Gastrocnemius medialis (tissue), 4 donors: ENCODE measurements at regions not wholly inside any gene's neighbourhood (a gene's known extent, or its start where the extent isn't known, plus 50 kb on each side); places are given as distances from the start of the nearest gene placed in this dataset.

Source experiments
- ATAC-seq, 2 donors: fragments of 150-250 bp; one replicate each; pipeline ENCODE4 v1.9.1; 2016
- DNase-seq, 2 donors: peaks; one replicate each; pipeline ENCODE4 v3.0.0-alpha.2; 2019
- H3K27ac ChIP-seq, 4 donors: fragments of 200-600 bp; sonication (generic); 1 replicate in 1 of 4; 2 replicates in 3 of 4; pipeline ENCODE4 v1.5.1; 2016 to 2018; ENCODE audit warnings: mild to moderate bottlenecking in 2 of 4, moderate library complexity in 1 of 4
- H3K27me3 ChIP-seq, 3 donors: fragments of 200-600 bp; sonication (generic) in 2 of 3; 1 replicate in 1 of 3; 2 replicates in 2 of 3; pipeline versions ENCODE4 v1.5.1 to v1.6.0; 2016 to 2019; ENCODE audit warnings: mild to moderate bottlenecking in 1 of 3, moderate library complexity in 1 of 3
- H3K36me3 ChIP-seq, 2 donors: fragments of 200-600 bp; sonication (generic) in 1 of 2; one replicate each; pipeline ENCODE4 v1.5.1; 2017 to 2018
- H3K4me1 ChIP-seq, 2 donors: fragments of 200-600 bp; sonication (generic) in 1 of 2; one replicate each; pipeline ENCODE4 v1.5.1; 2016 to 2017; ENCODE audit warnings: mild to moderate bottlenecking in 2 of 2
- H3K4me3 ChIP-seq, 4 donors: fragments of 200-600 bp; sonication (generic) in 3 of 4; 1 replicate in 1 of 4; 2 replicates in 3 of 4; pipeline ENCODE4 v1.5.1; 2016 to 2019; ENCODE audit warnings: mild to moderate bottlenecking in 2 of 4
- H3K9me3 ChIP-seq, 3 donors: fragments of 200-600 bp; sonication (generic) in 2 of 3; 1 replicate in 1 of 3; 2 replicates in 2 of 3; pipeline ENCODE4 v1.5.1; 2016 to 2019
- POLR2A ChIP-seq, 2 donors: fragments of 450-650 bp; IDR thresholded peaks; one replicate each; pipeline ENCODE4 v1.6.1; 2017; ENCODE audit warnings: antibody characterized with exemption in 2 of 2, mild to moderate bottlenecking in 2 of 2, moderate library complexity in 2 of 2
- in situ Hi-C, 4 donors: fragments of 200-750 bp; cut with MboI; loops; one replicate each; pipeline versions ENCODE4 v1.15.0 to v1.8.0; 2017; ENCODE audit warnings: low sequenced_read_pairs in 4 of 4
- intact Hi-C: fragments of 100-400 bp; cut with DNase I; formaldehyde crosslinking; loops from one replicate; pipeline ENCODE4 v1.15.1; 2023; ENCODE audit warnings: low total_unique reads
- TF ChIP-seq, protein P1 (sequence below), 5 experiments: fragments of 450-650 bp in 3 of 5; fragments of 200-600 bp in 2 of 5; sonication (generic) in 2 of 5; IDR thresholded peaks in 4 of 5; conservative IDR thresholded peaks in 1 of 5; 1 replicate in 4 of 5; 2 replicates in 1 of 5; pipeline ENCODE4 v1.5.1; 2016 to 2019; ENCODE audit warnings: antibody characterized with exemption in 5 of 5, mild to moderate bottlenecking in 3 of 5, moderate library complexity in 3 of 5

DNA sequence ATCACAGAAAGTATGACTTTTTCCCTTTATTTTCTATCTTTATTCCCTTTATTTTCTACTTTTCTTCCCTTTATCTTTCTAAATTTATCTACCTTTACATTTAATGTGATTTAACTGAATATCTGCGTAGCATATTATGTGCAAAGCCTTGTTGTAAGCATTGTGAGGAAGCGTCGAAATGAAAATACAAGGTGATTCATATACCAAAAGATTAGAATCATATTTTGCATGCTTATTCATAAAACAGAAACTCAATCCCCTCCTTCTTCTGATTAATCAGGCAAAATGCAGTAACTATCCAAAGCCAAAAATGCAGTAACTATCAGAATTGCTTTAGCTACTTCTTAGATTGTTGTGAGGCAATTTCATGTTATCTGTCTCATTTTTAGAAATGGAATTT, 393.0 kb downstream of the CDH19 start:
- in situ Hi-C loops: no loop called here
- Histone ChIP-seq H3K4me1 (no peaks in the 10 kb centered on the region), H3K4me3 (no peak overlapping the region), H3K36me3 (no peaks in the 10 kb centered on the region), H3K27ac (no peak overlapping the region), H3K9me3 (no peaks in the 10 kb centered on the region), H3K27me3 (no peaks in the 10 kb centered on the region)
- TF ChIP-seq, protein P1, sequence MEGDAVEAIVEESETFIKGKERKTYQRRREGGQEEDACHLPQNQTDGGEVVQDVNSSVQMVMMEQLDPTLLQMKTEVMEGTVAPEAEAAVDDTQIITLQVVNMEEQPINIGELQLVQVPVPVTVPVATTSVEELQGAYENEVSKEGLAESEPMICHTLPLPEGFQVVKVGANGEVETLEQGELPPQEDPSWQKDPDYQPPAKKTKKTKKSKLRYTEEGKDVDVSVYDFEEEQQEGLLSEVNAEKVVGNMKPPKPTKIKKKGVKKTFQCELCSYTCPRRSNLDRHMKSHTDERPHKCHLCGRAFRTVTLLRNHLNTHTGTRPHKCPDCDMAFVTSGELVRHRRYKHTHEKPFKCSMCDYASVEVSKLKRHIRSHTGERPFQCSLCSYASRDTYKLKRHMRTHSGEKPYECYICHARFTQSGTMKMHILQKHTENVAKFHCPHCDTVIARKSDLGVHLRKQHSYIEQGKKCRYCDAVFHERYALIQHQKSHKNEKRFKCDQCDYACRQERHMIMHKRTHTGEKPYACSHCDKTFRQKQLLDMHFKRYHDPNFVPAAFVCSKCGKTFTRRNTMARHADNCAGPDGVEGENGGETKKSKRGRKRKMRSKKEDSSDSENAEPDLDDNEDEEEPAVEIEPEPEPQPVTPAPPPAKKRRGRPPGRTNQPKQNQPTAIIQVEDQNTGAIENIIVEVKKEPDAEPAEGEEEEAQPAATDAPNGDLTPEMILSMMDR (IDR thresholded peaks at IDR 0.05 in 4 of 5, conservative IDR thresholded peaks at IDR 0.05 in 1 of 5): no peak
- ATAC-seq (no peak), DNase-seq (no peak)
- intact Hi-C loops: no loop called here

DNA sequence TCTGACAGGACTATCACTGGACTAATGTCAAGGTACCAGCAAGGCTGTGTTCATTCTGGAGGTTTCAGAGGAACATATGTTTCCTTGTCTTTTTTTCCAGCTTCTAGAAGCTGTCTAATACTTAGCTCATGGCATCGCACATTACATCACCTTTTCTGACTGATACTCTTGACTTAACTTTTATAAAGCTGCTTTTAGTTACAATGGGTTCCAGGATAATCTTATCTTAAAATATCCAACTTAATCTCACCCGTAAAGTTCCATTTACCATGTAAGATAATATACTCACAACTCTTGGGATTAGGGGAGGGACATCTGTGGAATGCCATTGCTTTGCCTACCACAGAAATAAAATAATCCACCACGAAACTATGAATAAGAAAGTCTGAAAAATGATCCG, 394.2 kb downstream of the CDH19 start:
- no peak overlapping the region for H3K4me3 ChIP-seq
- H3K27me3 ChIP-seq: no peaks in the 10 kb centered on the region
- in situ Hi-C loops: no loop called here
- ATAC-seq (no peak), DNase-seq (no peak)
- H3K27ac ChIP-seq: no peak overlapping the region
- no peaks in the 10 kb centered on the region for H3K4me1 ChIP-seq
- no peaks in the 10 kb centered on the region for H3K36me3 ChIP-seq
- TF ChIP-seq, protein P1 (IDR thresholded peaks at IDR 0.05 in 4 of 5, conservative IDR thresholded peaks at IDR 0.05 in 1 of 5): no peak
- no peak for TF ChIP-seq POLR2A (IDR thresholded peaks at IDR 0.05)
- intact Hi-C loops: no loop called here
- no peaks in the 10 kb centered on the region for H3K9me3 ChIP-seq

DNA sequence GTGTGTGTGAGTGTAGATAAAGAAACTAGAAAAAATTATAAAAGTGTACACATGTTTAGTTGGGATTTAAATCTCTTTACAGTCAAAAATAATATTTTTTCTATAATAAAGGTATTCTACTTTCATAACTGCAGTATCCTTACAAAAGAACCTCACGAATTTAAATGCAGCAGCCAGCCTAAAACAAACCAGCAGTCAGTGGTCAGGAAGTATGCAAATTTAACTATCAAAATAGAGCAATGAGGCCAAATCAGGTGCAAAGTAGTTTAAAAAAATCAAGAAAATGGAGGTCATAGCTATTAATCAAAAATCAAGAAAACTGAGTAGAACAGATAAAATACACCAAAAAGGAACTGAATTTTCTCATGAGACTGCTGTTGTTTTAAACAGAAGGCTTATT, 407.1 kb downstream of the CDH19 start:
- no peaks in the 10 kb centered on the region for H3K9me3 ChIP-seq
- H3K36me3 ChIP-seq: no peaks in the 10 kb centered on the region
- no peak overlapping the region for H3K27ac ChIP-seq
- ATAC-seq (no peak), DNase-seq (no peak)
- intact Hi-C loops: no loop called here
- no peaks in the 10 kb centered on the region for H3K27me3 ChIP-seq
- H3K4me1 ChIP-seq: no peaks in the 10 kb centered on the region
- in situ Hi-C loops: no loop called here
- no peak overlapping the region for H3K4me3 ChIP-seq
- no peak for TF ChIP-seq POLR2A (IDR thresholded peaks at IDR 0.05)
- TF ChIP-seq, protein P1 (IDR thresholded peaks at IDR 0.05 in 4 of 5, conservative IDR thresholded peaks at IDR 0.05 in 1 of 5): no peak

DNA sequence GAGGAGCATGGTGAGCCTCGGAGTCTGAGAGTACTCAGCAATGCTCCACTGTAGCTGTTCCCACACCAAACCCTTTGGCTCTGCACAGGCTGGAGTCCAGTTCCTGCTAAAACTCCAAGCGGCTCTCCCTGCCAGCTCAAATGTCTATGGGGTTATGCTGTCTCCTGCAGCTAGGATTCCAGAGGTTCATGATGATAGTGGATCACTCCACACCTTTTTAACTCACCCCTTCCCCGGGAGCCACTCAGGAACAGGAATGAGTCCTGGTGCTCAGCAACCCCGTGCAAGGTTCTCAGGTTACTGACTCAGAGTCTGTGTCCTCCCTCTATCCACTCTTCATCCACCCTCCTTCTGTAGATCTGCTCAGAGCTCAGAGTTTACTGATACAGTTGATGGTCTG, 410.0 kb downstream of the CDH19 start:
- no peaks in the 10 kb centered on the region for H3K4me1 ChIP-seq
- intact Hi-C loops: no loop called here

DNA sequence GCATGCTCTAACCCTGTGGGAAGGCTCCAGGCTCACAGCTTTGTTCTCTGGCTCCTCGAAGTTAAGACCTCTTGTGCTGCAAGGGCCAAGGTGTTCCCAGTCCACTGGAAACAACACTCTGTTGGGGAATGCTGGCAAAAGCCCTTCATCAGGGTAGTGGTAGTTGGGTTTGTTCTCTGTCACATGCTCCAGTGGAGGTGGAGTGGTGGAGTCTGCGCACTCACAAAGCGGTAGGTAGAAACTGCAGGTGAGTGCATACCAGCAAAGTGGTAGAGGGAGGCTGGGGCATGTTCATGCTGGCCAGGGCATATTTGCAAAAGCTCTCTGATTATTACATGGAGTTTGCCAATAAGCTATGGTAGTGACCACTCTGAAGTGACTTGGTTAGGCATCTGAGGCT, 410.5 kb downstream of the CDH19 start:
- no peaks in the 10 kb centered on the region for H3K36me3 ChIP-seq
- no peaks in the 10 kb centered on the region for H3K9me3 ChIP-seq
- H3K4me3 ChIP-seq: no peak overlapping the region
- H3K27ac ChIP-seq: no peak overlapping the region
- intact Hi-C loops: no loop called here
- H3K27me3 ChIP-seq: no peaks in the 10 kb centered on the region
- in situ Hi-C loops: no loop called here
- H3K4me1 ChIP-seq: no peaks in the 10 kb centered on the region
- DNase-seq (no peak), ATAC-seq (no peak)
- TF ChIP-seq POLR2A (IDR thresholded peaks at IDR 0.05): no peak
- TF ChIP-seq, protein P1 (IDR thresholded peaks at IDR 0.05 in 4 of 5, conservative IDR thresholded peaks at IDR 0.05 in 1 of 5): no peak

More for the DNA sequence above, 410.0 kb downstream of the CDH19 start:
- no peak for ATAC-seq
- no peaks in the 10 kb centered on the region for H3K36me3 ChIP-seq
- in situ Hi-C loops: no loop called here
- no peak overlapping the region for H3K4me3 ChIP-seq
- no peaks in the 10 kb centered on the region for H3K27me3 ChIP-seq
- DNase-seq: no peak
- TF ChIP-seq POLR2A (IDR thresholded peaks at IDR 0.05): no peak
- TF ChIP-seq, protein P1 (IDR thresholded peaks at IDR 0.05 in 4 of 5, conservative IDR thresholded peaks at IDR 0.05 in 1 of 5): no peak
- H3K9me3 ChIP-seq: no peaks in the 10 kb centered on the region
- no peak overlapping the region for H3K27ac ChIP-seq
